ENCODE measurements at regions not wholly inside any gene's neighbourhood (a gene's known extent, or its start where the extent isn't known, plus 50 kb on each side); places are given as distances from the start of the nearest gene placed in this dataset.
"Not testable (repeated sequence)": the region's sequence is repeated elsewhere in the genome, so short reads cannot be mapped to it uniquely, and the experiment has no call there.

- not testable (repeated sequence) for DNase-seq (ENCODE audit: low spot score)
Measured at GRCh38 chr16:88242312-88243295, 140.2 kb upstream of the ZNF469 start.

- DNase-seq (ENCODE audit: low spot score) = not testable (repeated sequence)
Measured at GRCh38 chr16:88243921-88244320, 138.8 kb upstream of the ZNF469 start.

GRCh38 chr16:88245241-88246081 is 137.3 kb upstream of the ZNF469 start:
- not testable (repeated sequence) for DNase-seq (ENCODE audit: low spot score)

- DNase-seq (ENCODE audit: low spot score) = not testable (repeated sequence)
Measured at GRCh38 chr16:88246955-88247582, 135.7 kb upstream of the ZNF469 start.

GRCh38 chr16:88247583-88247966 is 135.2 kb upstream of the ZNF469 start:
- DNase-seq (ENCODE audit: low spot score) = not testable (repeated sequence)

GRCh38 chr16:88248761-88249160 is 134.0 kb upstream of the ZNF469 start:
- not testable (repeated sequence) for DNase-seq (ENCODE audit: low spot score)

GRCh38 chr16:88250381-88250780 is 132.4 kb upstream of the ZNF469 start:
- not testable (repeated sequence) for DNase-seq (ENCODE audit: low spot score)

GRCh38 chr16:88252057-88252794 is 130.5 kb upstream of the ZNF469 start:
- not testable (repeated sequence) for DNase-seq (ENCODE audit: low spot score)

GRCh38 chr16:88258141-88258540 is 124.6 kb upstream of the ZNF469 start:
- not testable (repeated sequence) for DNase-seq (ENCODE audit: low spot score)

GRCh38 chr16:88258764-88259525 is 123.8 kb upstream of the ZNF469 start:
- DNase-seq (ENCODE audit: low spot score) = peak; percentile 49

- DNase-seq (ENCODE audit: low spot score) = not testable (repeated sequence)
Measured at GRCh38 chr16:88259538-88259937, 123.2 kb upstream of the ZNF469 start.

GRCh38 chr16:88260146-88260545 is 122.6 kb upstream of the ZNF469 start:
- DNase-seq (ENCODE audit: low spot score) = not testable (repeated sequence)

- DNase-seq (ENCODE audit: low spot score) = not testable (repeated sequence)
Measured at GRCh38 chr16:88260881-88261665, 121.7 kb upstream of the ZNF469 start.

GRCh38 chr16:88261814-88262605 is 120.7 kb upstream of the ZNF469 start:
- not testable (repeated sequence) for DNase-seq (ENCODE audit: low spot score)

- DNase-seq (ENCODE audit: low spot score) = not testable (repeated sequence)
Measured at GRCh38 chr16:88262858-88263563, 119.7 kb upstream of the ZNF469 start.

GRCh38 chr16:88263681-88264287 is 119.0 kb upstream of the ZNF469 start:
- not testable (repeated sequence) for DNase-seq (ENCODE audit: low spot score)

GRCh38 chr16:88264641-88265285 is 118.0 kb upstream of the ZNF469 start:
- peak; percentile 90 for DNase-seq (ENCODE audit: low spot score)

Measured in HT-29 (cell line).